ENCODE measurements at regions not wholly inside any gene's neighbourhood (a gene's known extent, or its start where the extent isn't known, plus 50 kb on each side); places are given as distances from the start of the nearest gene placed in this dataset.

- H4K20me1 ChIP-seq (ENCODE audit: insufficient read depth, poor library complexity, severe bottlenecking), result no peaks in the 10 kb centered on the region
- no peaks in the 10 kb centered on the region for H3K9me2 ChIP-seq (replicated peaks; ENCODE audit: insufficient read depth)
- no peak overlapping the region for H3K4me2 ChIP-seq
- no peak overlapping the region for H2AFZ ChIP-seq
- H3K4me3 ChIP-seq, result no peak overlapping the region
- no peaks in the 10 kb centered on the region for H3K36me3 ChIP-seq (replicated peaks; ENCODE audit: insufficient read depth, low read depth)
- no peaks in the 10 kb centered on the region for H3K9me3 ChIP-seq (ENCODE audit: low read depth)
- H3K4me1 ChIP-seq (ENCODE audit: insufficient read depth), result no peaks in the 10 kb centered on the region
- no peak for DNase-seq (ENCODE audit: low spot score)
- H3K27me3 ChIP-seq, result no peaks in the 10 kb centered on the region
- no peak for TF ChIP-seq EZH2 (IDR thresholded peaks at IDR 0.05; ENCODE audit: borderline replicate concordance)
- TF ChIP-seq CTCF (IDR thresholded peaks at IDR 0.05; ENCODE audit: poor library complexity), result no peak
- TF ChIP-seq EZH2phosphoT487 (IDR thresholded peaks at IDR 0.05; ENCODE audit: low read depth, severe bottlenecking, unreplicated experiment), result no peak
- no peak overlapping the region for H3K27ac ChIP-seq
- 56% methylated on average over 5 of the region's 5 CpGs for WGBS (ENCODE audit: low lambda C conversion rate, missing lambda C conversion rate)
- H3K79me2 ChIP-seq, result no peaks in the 10 kb centered on the region
Observed at GRCh38 chr2:2422621-2423020, 91.5 kb upstream of the MYT1L start.

- Histone ChIP-seq H3K36me3 (replicated peaks; ENCODE audit: insufficient read depth, low read depth) (no peaks in the 10 kb centered on the region), H3K4me3 (no peak overlapping the region), H3K9me3 (ENCODE audit: low read depth) (no peaks in the 10 kb centered on the region), H4K20me1 (ENCODE audit: insufficient read depth, poor library complexity, severe bottlenecking) (no peaks in the 10 kb centered on the region), H2AFZ (no peak overlapping the region), H3K4me2 (no peak overlapping the region), H3K27ac (no peak overlapping the region), H3K4me1 (ENCODE audit: insufficient read depth) (no peaks in the 10 kb centered on the region), H3K9me2 (replicated peaks; ENCODE audit: insufficient read depth) (no peaks in the 10 kb centered on the region), H3K79me2 (no peaks in the 10 kb centered on the region), H3K27me3 (no peaks in the 10 kb centered on the region)
- DNase-seq (ENCODE audit: low spot score), result no peak
- TF ChIP-seq EZH2phosphoT487 (IDR thresholded peaks at IDR 0.05; ENCODE audit: low read depth, severe bottlenecking, unreplicated experiment), result no peak
- TF ChIP-seq EZH2 (IDR thresholded peaks at IDR 0.05; ENCODE audit: borderline replicate concordance), result no peak
- TF ChIP-seq CTCF (IDR thresholded peaks at IDR 0.05; ENCODE audit: poor library complexity), result no peak
- WGBS (ENCODE audit: low lambda C conversion rate, missing lambda C conversion rate), result 94% methylated on average over 2 of the region's 2 CpGs
Observed at GRCh38 chr2:2413525-2413924, 82.5 kb upstream of the MYT1L start.

GRCh38 chr2:2410987-2411386 lies 79.9 kb upstream of the MYT1L start:
- H3K79me2 ChIP-seq, result no peaks in the 10 kb centered on the region
- H4K20me1 ChIP-seq (ENCODE audit: insufficient read depth, poor library complexity, severe bottlenecking), result no peaks in the 10 kb centered on the region
- H3K9me3 ChIP-seq (ENCODE audit: low read depth), result no peaks in the 10 kb centered on the region
- H3K4me1 ChIP-seq (ENCODE audit: insufficient read depth), result no peaks in the 10 kb centered on the region
- no peak overlapping the region for H3K4me2 ChIP-seq
- no peak overlapping the region for H3K4me3 ChIP-seq
- H2AFZ ChIP-seq, result no peak overlapping the region
- no peak overlapping the region for H3K27ac ChIP-seq
- WGBS (ENCODE audit: low lambda C conversion rate, missing lambda C conversion rate), result 80% methylated on average over 10 of the region's 10 CpGs
- no peaks in the 10 kb centered on the region for H3K9me2 ChIP-seq (replicated peaks; ENCODE audit: insufficient read depth)
- no peak for DNase-seq (ENCODE audit: low spot score)
- TF ChIP-seq EZH2 (IDR thresholded peaks at IDR 0.05; ENCODE audit: borderline replicate concordance), result no peak
- TF ChIP-seq EZH2phosphoT487 (IDR thresholded peaks at IDR 0.05; ENCODE audit: low read depth, severe bottlenecking, unreplicated experiment), result no peak
- TF ChIP-seq CTCF (IDR thresholded peaks at IDR 0.05; ENCODE audit: poor library complexity), result no peak
- no peaks in the 10 kb centered on the region for H3K36me3 ChIP-seq (replicated peaks; ENCODE audit: insufficient read depth, low read depth)
- no peaks in the 10 kb centered on the region for H3K27me3 ChIP-seq

GRCh38 chr2:2409481-2409880 lies 78.4 kb upstream of the MYT1L start:
- Histone ChIP-seq H3K4me2 (no peak overlapping the region), H3K4me3 (no peak overlapping the region), H3K9me3 (ENCODE audit: low read depth) (no peaks in the 10 kb centered on the region), H2AFZ (no peak overlapping the region), H3K27me3 (no peaks in the 10 kb centered on the region), H3K4me1 (ENCODE audit: insufficient read depth) (no peaks in the 10 kb centered on the region), H3K36me3 (replicated peaks; ENCODE audit: insufficient read depth, low read depth) (no peaks in the 10 kb centered on the region), H3K9me2 (replicated peaks; ENCODE audit: insufficient read depth) (no peaks in the 10 kb centered on the region), H4K20me1 (ENCODE audit: insufficient read depth, poor library complexity, severe bottlenecking) (no peaks in the 10 kb centered on the region), H3K27ac (no peak overlapping the region), H3K79me2 (no peaks in the 10 kb centered on the region)
- no peak for TF ChIP-seq EZH2 (IDR thresholded peaks at IDR 0.05; ENCODE audit: borderline replicate concordance)
- TF ChIP-seq CTCF (IDR thresholded peaks at IDR 0.05; ENCODE audit: poor library complexity), result no peak
- no peak for TF ChIP-seq EZH2phosphoT487 (IDR thresholded peaks at IDR 0.05; ENCODE audit: low read depth, severe bottlenecking, unreplicated experiment)
- WGBS (ENCODE audit: low lambda C conversion rate, missing lambda C conversion rate), result 72% methylated on average over 2 of the region's 2 CpGs
- no peak for DNase-seq (ENCODE audit: low spot score)
